ENCODE measurements at regions not wholly inside any gene's neighbourhood (a gene's known extent, or its start where the extent isn't known, plus 50 kb on each side); places are given as distances from the start of the nearest gene placed in this dataset.

- no peak for DNase-seq
Observed at GRCh38 chr12:59196989-59197388, 276.7 kb upstream of the LRIG3 start.

GRCh38 chr12:59194794-59195193 is 274.5 kb upstream of the LRIG3 start:
- no peak for DNase-seq

DNA sequence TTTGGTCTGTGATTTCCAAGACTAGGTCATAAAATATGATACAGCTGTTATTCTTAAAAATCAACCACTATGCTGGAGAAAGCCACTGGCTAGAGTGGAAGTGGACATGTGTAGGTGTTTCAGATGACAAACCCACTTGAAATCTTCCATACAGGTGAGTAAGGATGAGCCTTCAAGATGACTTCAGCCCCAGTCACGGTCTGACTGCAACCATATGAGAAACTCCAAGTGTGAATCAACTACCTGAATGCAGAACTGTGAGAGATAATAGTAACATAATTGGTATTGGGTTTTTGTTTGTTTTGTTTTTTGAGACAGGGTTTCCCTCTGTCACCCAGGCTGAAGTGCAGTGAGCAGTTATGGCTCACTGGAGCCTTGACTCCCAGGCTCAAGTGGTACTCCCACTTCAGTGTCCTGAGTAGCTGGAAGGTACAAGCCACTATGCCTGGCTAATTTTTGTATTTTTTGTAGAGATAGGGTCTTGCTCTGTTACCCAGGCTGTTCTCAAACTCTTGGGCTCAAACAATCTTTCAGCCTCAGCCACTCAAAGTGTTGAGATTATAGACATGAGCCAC is 273.3 kb upstream of the LRIG3 start:
- no peak for DNase-seq

- DNase-seq, result no peak
Observed at GRCh38 chr12:59191372-59191771, 271.1 kb upstream of the LRIG3 start.

DNA sequence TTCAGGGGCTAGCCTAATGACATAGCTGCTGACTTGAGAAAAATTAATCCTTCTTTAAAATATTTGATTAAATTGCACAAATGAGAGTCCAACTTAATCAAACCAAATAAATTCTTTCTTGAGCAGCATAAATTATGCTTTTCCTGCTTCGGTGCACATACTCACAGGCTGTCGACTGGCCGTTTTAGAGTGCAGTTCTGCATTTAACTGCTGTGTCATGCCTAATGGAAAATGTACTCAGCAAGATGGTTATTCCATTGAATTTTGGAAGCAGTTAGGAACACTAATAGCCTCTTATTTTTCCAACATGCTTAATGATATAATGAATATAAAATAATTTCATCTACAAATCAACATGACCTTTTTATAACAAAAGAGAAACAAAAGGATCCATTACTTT is 266.1 kb upstream of the LRIG3 start:
- DNase-seq, result no peak

GRCh38 chr12:59185295-59185694 is 265.0 kb upstream of the LRIG3 start:
- DNase-seq, result no peak

DNA sequence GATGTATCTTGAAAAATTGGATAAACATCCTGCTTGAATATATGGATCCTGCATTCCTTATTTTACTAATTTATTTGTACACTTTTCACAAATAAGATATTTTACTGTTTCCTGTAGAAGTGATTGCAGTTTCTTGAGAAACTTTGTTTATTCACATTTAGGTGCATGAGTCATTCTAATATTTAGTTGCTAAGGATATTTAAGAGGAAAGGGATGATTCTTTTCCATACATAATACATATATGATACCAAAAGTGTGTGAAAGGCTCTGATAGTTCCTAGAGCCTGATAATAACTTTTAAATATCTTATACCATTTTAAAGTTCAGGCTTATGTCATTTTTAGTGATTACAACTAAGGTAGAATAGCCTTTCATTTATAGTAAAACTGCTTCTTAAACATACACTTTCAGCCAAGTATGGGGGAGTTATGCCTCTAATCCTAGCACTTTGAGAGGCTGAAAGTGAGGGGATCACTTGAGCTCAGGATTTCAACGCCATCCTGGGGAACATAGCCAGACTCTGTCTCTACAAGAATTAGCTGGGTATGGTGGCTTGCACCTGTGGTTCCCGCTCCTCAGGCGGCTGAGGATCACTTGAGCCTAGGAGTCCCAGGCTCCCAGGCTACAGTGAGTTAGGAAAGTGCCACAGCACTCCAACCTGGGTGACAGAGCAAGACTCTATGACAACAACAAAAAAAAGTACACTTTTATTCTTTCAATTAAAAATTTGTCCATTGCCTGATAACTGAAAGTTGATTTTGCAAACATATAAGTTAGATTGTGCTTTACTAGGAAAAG is 262.6 kb upstream of the LRIG3 start:
- DNase-seq, result no peak

GRCh38 chr12:59182191-59182590 is 261.9 kb upstream of the LRIG3 start:
- no peak for DNase-seq

GRCh38 chr12:59181196-59181777 is 261.0 kb upstream of the LRIG3 start:
- no peak for DNase-seq

DNA sequence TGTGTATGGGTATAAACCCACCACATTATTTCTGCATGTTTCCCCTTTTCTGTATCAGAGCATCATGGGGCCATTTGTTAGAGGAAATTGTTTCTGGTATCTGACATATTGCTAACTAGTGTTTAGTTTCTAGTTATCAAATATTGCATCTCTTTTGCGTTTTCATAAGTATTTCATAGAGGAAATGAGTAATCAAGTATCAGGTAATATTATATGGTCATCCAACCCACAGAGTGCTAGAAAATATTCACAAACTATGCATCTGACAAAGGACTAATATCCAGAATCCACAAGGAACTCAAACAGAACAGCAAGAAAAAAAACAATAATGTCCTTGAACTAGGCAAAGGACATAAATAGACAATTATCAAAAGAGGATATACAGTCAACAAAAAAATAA is 258.9 kb upstream of the LRIG3 start:
- DNase-seq, result no peak

DNA sequence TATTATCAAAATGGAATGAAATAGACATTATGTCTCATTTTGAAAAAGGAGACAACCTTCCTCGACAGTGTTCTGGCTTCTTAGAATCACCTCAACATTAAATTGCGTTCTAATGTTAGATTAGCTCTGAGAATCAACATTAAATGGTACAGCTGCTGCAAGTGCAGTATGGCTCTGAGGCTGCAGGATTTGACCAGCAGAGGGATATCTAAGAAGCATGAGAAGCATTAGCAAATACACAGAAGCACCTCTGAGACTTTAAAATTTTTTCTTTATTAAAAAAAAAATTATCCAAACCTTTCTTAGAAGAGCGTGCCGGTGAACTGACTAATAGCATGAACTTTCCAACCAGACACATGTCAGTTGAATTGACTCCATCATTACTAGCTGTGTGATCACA is 253.4 kb upstream of the LRIG3 start:
- DNase-seq, result no peak

GRCh38 chr12:59168647-59169046 is 248.3 kb upstream of the LRIG3 start:
- no peak for DNase-seq

DNA sequence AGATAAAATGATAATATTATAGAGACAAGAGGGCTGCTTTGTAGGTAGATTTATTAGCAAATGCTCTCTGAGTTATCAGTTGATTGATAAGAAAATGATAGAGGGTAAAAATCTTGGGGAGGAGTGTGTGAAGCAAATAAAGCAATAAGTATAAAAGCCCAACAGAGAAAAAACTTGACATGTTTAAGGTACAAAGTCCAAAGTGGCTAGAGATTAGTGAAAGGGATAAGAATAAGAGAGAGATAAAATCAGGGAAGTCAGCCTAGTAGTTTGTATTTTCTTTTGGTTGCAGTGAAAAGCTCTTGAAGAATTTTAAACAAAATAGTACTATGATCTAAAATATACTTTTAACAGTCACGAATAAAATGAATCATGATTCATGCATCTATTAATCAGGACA is 246.2 kb upstream of the LRIG3 start:
- no peak for DNase-seq

DNA sequence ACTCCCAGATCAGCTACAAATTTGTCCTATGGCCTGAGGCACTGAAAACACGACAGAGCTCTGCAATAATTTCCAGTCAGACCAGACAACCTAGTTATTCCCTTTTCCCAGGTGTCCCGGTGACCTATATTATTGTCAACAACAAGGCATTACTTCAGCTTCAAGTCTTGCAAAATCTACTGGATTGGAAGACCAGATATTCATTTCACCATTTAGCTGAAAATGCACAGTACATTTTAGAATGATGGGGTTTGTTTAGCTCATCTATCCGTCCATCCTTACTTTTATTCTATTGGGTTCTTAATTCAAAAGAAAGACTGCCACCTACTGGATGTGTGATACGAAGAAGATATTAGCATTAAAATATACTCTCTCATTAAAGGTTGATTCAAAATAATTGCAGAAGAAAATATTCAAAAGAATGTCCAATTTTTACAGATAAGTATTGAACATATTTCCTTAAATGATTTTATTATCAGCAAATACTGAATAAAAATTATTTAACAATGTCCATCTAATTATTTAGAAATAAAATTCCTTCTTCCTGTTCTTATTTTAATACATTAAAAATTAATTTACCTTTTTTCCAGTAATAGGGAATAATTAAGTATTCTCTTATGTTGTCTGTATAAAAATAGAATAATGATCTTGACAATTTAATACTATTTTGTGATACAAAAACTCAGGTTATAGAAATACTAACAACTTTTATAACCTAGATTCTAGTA is 244.9 kb upstream of the LRIG3 start:
- no peak for DNase-seq

- DNase-seq, result no peak
Observed at GRCh38 chr12:59164226-59164625, 243.9 kb upstream of the LRIG3 start.

- DNase-seq, result no peak
Observed at GRCh38 chr12:59158681-59159080, 238.4 kb upstream of the LRIG3 start.

GRCh38 chr12:59158066-59158465 is 237.8 kb upstream of the LRIG3 start:
- no peak for DNase-seq

DNA sequence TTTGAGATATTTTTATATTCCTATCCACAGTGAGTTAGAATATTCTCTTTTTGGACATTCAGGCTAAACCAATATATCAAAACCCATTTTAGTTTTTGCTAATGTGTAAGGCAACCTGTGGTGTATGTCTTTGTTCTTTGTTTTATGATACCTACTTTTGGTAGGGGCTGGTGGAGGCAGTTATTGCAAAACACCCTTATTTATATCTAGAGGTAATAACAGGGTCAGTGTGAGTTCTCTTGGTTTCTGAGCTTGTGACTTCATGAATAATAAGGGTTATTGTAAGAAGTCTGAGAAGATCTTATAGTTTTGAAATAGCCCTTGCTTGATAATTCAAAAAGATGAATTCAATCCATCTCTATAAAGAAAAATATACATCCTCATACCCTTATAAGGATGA is 235.1 kb upstream of the LRIG3 start:
- no peak for DNase-seq

- DNase-seq, result no peak
Observed at GRCh38 chr12:59151243-59151642, 230.9 kb upstream of the LRIG3 start.

- peak; percentile 5 for DNase-seq
Observed at GRCh38 chr12:59149995-59150642, 229.8 kb upstream of the LRIG3 start.

- no peak for DNase-seq
Observed at GRCh38 chr12:59147791-59148190, 227.5 kb upstream of the LRIG3 start.

DNA sequence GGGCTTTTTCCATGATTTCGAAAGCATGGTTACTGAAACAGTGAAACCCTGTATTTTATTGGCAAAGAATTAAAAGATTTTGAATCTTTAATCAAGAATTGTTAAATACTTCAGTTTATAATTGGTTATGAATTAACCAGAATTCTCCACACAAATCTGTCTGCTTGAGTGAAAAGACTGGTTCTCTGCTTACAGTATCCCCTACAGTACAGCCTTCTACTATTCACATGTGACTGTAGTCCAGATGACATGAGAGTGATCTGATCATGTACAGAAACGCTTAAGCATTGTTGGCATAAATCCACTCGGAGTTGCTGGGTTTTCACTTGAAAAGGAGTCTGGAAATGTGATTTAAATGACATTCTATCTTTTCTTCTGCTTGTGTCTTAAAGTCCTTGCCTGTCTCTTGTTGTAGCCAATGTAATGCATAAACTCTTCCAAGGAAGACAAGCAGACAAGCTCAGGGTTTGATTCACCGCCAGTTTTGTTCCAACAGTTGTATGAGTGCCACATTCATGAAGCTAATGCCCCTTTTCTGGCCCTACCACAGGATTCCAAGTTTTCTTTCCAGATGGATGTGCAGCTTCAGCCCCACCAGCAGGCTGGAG is 222.0 kb upstream of the LRIG3 start:
- DNase-seq, result no peak

DNA sequence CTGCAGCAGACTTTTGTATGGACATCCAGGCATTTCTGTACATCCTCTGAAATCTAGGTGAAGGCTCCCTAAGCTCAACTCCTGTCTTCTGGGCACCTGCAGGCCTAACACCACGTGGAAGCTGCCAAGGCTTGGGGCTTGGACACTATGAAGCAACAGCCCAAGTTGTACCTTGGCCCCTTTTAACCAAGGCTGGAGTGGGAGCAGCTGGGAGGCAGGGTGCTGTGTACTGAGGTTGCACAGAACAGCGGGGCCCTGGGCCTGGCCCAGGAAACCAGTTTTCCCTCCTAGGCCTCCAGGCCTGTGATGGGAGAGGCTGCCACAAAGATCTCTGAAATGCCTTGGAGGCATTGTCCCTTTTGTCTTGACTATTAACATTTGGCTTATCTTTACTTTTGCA is 214.4 kb upstream of the LRIG3 start:
- no peak for DNase-seq
